Central memory CD8-positive, alpha-beta T cell (primary cell): ENCODE measurements at regions not wholly inside any gene's neighbourhood (a gene's known extent, or its start where the extent isn't known, plus 50 kb on each side); places are given as distances from the start of the nearest gene placed in this dataset.
A peak's percentile ranks its signal among the peaks of the same experiment; 100 is the strongest.

Experiments used
- ATAC-seq: fragments of 150-1000 bp; cut with Tn5 transposase; replicated peaks from 2 replicates; pipeline ENCODE4 v1.10.0; 2022; ENCODE audit warnings: mild to moderate bottlenecking, moderate FRiP score, moderate number of reproducible peaks; ENCODE audit not compliant: poor library complexity, severe bottlenecking; ENCODE audit errors: extremely low read depth
- DNase-seq, 2 donors: peaks; one replicate each; pipeline ENCODE4 v3.0.0; 2021; ENCODE audit warnings: low spot score in 2 of 2
- H3K27ac Mint-ChIP-seq: one replicate; pipeline ENCODE4 v1.8.0; 2022; ENCODE audit warnings: low read depth, mild to moderate bottlenecking, moderate library complexity, mixed read lengths
- H3K27me3 Mint-ChIP-seq: one replicate; pipeline ENCODE4 v1.8.0; 2022; ENCODE audit warnings: mixed read lengths
- H3K36me3 Mint-ChIP-seq: one replicate; pipeline ENCODE4 v1.8.0; 2022; ENCODE audit warnings: mild to moderate bottlenecking, moderate library complexity, mixed read lengths; ENCODE audit not compliant: insufficient read depth
- H3K4me1 Mint-ChIP-seq: one replicate; pipeline ENCODE4 v1.8.0; 2022; ENCODE audit warnings: mixed read lengths
- H3K4me3 Mint-ChIP-seq: one replicate; pipeline ENCODE4 v1.8.0; 2022; ENCODE audit warnings: mild to moderate bottlenecking, moderate library complexity, mixed read lengths
- H3K9me3 Mint-ChIP-seq: one replicate; pipeline ENCODE4 v1.8.0; 2022; ENCODE audit warnings: mixed read lengths

- H3K27me3 Mint-ChIP-seq: no peaks in the 10 kb centered on the region
- no peak overlapping the region for H3K4me3 Mint-ChIP-seq
- peaks cover 71% of the 10 kb centered on the region for H3K4me1 Mint-ChIP-seq
- H3K36me3 Mint-ChIP-seq: peaks cover 10% of the 10 kb centered on the region
- H3K9me3 Mint-ChIP-seq: no peaks in the 10 kb centered on the region
- no peak for ATAC-seq
- DNase-seq: no peak
- no peak overlapping the region for H3K27ac Mint-ChIP-seq
Measured at GRCh38 chr14:50041980-50042379, 74.4 kb downstream of the VCPKMT start.

GRCh38 chr14:50044042-50044651 is 72.2 kb downstream of the VCPKMT start:
- ATAC-seq: peak; percentile 37
- Mint-ChIP-seq H3K4me3 (peak overlapping the region; percentile 61), H3K36me3 (peaks cover 8% of the 10 kb centered on the region), H3K27ac (peak overlapping the region; percentile 82), H3K27me3 (no peaks in the 10 kb centered on the region), H3K4me1 (peaks cover 68% of the 10 kb centered on the region), H3K9me3 (no peaks in the 10 kb centered on the region)
- DNase-seq: no peak

DNA sequence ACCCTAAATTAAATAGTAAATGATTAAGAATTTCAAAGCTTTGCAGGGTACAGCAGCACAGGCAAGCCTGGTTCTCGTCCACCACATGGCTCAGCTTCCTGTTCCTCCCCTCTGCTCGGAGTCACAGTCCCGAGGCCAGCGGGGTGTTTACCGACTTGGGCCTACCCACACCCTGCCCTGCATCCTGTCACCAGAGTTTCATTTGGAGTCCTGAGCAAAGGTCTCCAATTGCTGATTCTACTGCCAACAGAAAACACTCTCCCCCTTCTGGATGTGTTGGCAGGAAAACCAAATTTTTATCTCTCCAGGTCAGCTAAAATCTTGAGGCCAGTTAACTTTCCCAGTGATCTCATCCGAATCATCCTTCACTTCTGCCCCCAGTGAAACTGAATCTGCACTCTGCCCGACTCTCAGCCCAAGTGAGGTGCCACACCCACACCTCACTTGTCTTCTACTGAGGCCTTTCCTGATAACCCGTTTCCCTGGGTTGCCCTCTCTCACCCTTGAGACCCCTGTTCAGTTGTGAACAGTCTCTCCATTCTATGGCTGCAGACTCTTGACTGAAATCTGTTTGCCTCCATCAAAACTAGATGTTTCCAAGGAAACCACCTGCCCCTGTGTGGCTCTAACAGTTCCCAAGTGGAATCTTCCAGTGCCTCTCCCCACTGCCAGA is 71.2 kb downstream of the VCPKMT start:
- no peaks in the 10 kb centered on the region for H3K9me3 Mint-ChIP-seq
- H3K27me3 Mint-ChIP-seq: no peaks in the 10 kb centered on the region
- peak overlapping the region; percentile 51 for H3K4me3 Mint-ChIP-seq
- ATAC-seq (peak; percentile 89), DNase-seq (peak; percentile 30 to 61)
- H3K36me3 Mint-ChIP-seq: peaks cover 7% of the 10 kb centered on the region
- peaks cover 69% of the 10 kb centered on the region for H3K4me1 Mint-ChIP-seq
- H3K27ac Mint-ChIP-seq: peak overlapping the region; percentile 82

DNA sequence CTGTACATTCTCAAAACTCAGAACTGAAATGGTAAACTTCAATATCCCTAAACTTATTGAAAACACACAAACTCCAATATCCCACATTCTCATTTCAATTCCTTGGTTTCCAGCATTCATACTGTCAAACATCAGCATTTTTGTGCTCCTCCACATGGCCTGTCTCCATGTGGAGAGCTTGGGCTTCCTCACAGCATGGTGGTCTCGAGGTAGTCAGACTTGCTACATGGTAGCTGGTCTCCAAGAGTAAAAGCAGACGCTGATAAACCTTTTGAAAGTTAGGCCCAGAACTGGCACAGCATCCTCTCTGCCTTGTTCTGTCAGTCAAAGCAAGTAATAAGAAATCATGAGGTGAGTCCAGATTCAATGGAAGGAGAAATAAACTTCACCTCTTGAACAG is 70.5 kb downstream of the VCPKMT start:
- peak overlapping the region; percentile 51 for H3K4me3 Mint-ChIP-seq
- H3K36me3 Mint-ChIP-seq: peaks cover 11% of the 10 kb centered on the region
- no peak for DNase-seq
- no peaks in the 10 kb centered on the region for H3K27me3 Mint-ChIP-seq
- peaks cover 63% of the 10 kb centered on the region for H3K4me1 Mint-ChIP-seq
- H3K9me3 Mint-ChIP-seq: no peaks in the 10 kb centered on the region
- H3K27ac Mint-ChIP-seq: peak overlapping the region; percentile 82
- ATAC-seq: no peak

DNA sequence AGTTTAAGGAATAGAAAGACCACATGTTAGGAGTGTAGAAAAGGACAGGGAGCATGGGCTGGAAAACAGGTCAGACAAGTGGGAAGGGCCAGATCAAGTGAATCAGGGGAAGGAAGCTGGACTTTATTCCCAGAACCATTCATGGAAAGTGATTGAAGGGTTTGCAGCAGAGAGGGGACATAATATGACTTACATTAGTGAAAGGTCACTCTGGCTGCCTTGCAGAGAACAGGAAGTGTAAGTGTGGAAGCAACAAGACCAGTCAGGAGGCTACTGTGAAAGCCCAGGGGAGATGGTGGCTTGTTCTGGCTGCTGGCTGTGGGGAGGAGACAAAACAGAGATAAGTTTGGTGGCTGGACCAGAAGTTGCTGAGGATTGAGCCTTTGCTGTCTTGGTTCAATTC is 69.1 kb downstream of the VCPKMT start:
- Mint-ChIP-seq H3K9me3 (no peaks in the 10 kb centered on the region), H3K4me3 (no peak overlapping the region), H3K4me1 (peaks cover 55% of the 10 kb centered on the region), H3K27me3 (no peaks in the 10 kb centered on the region), H3K36me3 (peaks cover 12% of the 10 kb centered on the region), H3K27ac (no peak overlapping the region)
- ATAC-seq: no peak
- no peak for DNase-seq

DNA sequence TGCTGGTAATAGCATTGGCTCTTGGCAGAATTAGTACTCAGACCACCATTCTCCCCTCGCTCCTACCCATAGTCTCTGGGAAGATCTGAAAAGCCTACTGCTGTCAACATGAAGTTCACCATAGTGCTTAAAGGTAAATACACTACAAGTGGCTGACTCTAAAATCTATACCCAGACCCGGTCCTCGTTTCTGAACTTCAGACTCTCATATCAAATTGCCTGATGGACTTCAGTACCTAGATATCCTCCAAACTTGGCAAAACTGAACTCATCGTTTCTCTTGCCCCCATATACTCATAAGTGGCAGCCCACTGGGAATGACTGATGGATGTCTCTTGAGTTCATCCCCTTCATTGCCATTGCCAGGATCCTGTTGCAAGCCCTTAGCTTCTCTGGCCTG is 67.3 kb downstream of the VCPKMT start:
- Mint-ChIP-seq H3K27me3 (no peaks in the 10 kb centered on the region), H3K4me1 (peaks cover 55% of the 10 kb centered on the region), H3K4me3 (no peak overlapping the region), H3K9me3 (no peaks in the 10 kb centered on the region), H3K27ac (no peak overlapping the region), H3K36me3 (peaks cover 11% of the 10 kb centered on the region)
- no peak for ATAC-seq
- DNase-seq: no peak

- DNase-seq (no peak), ATAC-seq (no peak)
- H3K4me1 Mint-ChIP-seq: peaks cover 47% of the 10 kb centered on the region
- no peaks in the 10 kb centered on the region for H3K9me3 Mint-ChIP-seq
- H3K4me3 Mint-ChIP-seq: no peak overlapping the region
- H3K27me3 Mint-ChIP-seq: no peaks in the 10 kb centered on the region
- H3K36me3 Mint-ChIP-seq: peaks cover 8% of the 10 kb centered on the region
- H3K27ac Mint-ChIP-seq: no peak overlapping the region
Measured at GRCh38 chr14:50049703-50050570, 66.4 kb downstream of the VCPKMT start.

DNA sequence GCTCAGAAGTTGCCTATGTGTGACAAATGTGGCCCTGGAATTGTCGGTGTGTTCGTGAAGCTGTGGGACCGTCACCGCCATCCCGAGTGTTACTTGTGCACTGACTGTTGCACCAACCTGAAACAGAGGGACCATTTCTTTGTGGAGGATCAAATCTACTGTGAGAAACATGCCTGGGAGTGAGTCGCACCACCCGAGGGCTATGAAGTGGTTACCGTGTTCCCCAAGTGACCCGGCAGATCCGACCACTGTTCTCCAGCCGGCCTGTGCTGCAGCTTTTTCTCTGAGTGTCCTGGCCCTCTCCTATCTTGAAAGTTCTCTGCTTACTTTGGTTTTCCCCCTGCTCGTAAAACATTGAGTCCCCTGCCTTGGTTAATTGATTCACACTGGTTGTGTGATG is 65.3 kb downstream of the VCPKMT start:
- Mint-ChIP-seq H3K27me3 (no peaks in the 10 kb centered on the region), H3K27ac (no peak overlapping the region), H3K36me3 (peaks cover 6% of the 10 kb centered on the region), H3K4me1 (peaks cover 38% of the 10 kb centered on the region), H3K4me3 (no peak overlapping the region), H3K9me3 (no peaks in the 10 kb centered on the region)
- DNase-seq: no peak
- no peak for ATAC-seq

- no peaks in the 10 kb centered on the region for H3K9me3 Mint-ChIP-seq
- peaks cover 6% of the 10 kb centered on the region for H3K36me3 Mint-ChIP-seq
- no peak overlapping the region for H3K27ac Mint-ChIP-seq
- DNase-seq (no peak), ATAC-seq (no peak)
- no peaks in the 10 kb centered on the region for H3K27me3 Mint-ChIP-seq
- peaks cover 38% of the 10 kb centered on the region for H3K4me1 Mint-ChIP-seq
- no peak overlapping the region for H3K4me3 Mint-ChIP-seq
Measured at GRCh38 chr14:50051706-50052105, 64.7 kb downstream of the VCPKMT start.

- H3K36me3 Mint-ChIP-seq: peaks cover 6% of the 10 kb centered on the region
Measured at GRCh38 chr14:50052517-50052916, 63.9 kb downstream of the VCPKMT start.

GRCh38 chr14:50053935-50054334 is 62.4 kb downstream of the VCPKMT start:
- peaks cover 6% of the 10 kb centered on the region for H3K36me3 Mint-ChIP-seq
- H3K4me1 Mint-ChIP-seq: peaks cover 36% of the 10 kb centered on the region
- H3K9me3 Mint-ChIP-seq: no peaks in the 10 kb centered on the region
- peak overlapping the region; percentile 8 for H3K27ac Mint-ChIP-seq
- no peak overlapping the region for H3K4me3 Mint-ChIP-seq
- no peak for DNase-seq
- ATAC-seq: no peak
- H3K27me3 Mint-ChIP-seq: no peaks in the 10 kb centered on the region

More at GRCh38 chr14:50052517-50052916, 63.9 kb downstream of the VCPKMT start:
- ATAC-seq: no peak
- no peak for DNase-seq
- Mint-ChIP-seq H3K27ac (no peak overlapping the region), H3K4me3 (no peak overlapping the region), H3K4me1 (peaks cover 38% of the 10 kb centered on the region), H3K27me3 (no peaks in the 10 kb centered on the region), H3K9me3 (no peaks in the 10 kb centered on the region)

- Mint-ChIP-seq H3K27ac (no peak overlapping the region), H3K4me3 (no peak overlapping the region), H3K36me3 (peaks cover 6% of the 10 kb centered on the region), H3K9me3 (no peaks in the 10 kb centered on the region), H3K27me3 (no peaks in the 10 kb centered on the region), H3K4me1 (peaks cover 41% of the 10 kb centered on the region)
- ATAC-seq (no peak), DNase-seq (no peak)
Measured at GRCh38 chr14:50055461-50056228, 60.7 kb downstream of the VCPKMT start.
